ENCODE measurements at regions not wholly inside any gene's neighbourhood (a gene's known extent, or its start where the extent isn't known, plus 50 kb on each side); places are given as distances from the start of the nearest gene placed in this dataset.

GRCh38 chr20:23248461-23248882 lies 102.1 kb upstream of the NXT1 start:
- TF ChIP-seq POLR2A (IDR thresholded peaks at IDR 0.05; ENCODE audit: low read length) (no peak), GATA1 (IDR thresholded peaks at IDR 0.05; ENCODE audit: low read depth, low read length) (no peak)
